ENCODE measurements at regions not wholly inside any gene's neighbourhood (a gene's known extent, or its start where the extent isn't known, plus 50 kb on each side); places are given as distances from the start of the nearest gene placed in this dataset.
"Not testable (repeated sequence)": the region's sequence is repeated elsewhere in the genome, so short reads cannot be mapped to it uniquely, and the experiment has no call there.

GRCh38 chr6:147949981-147950622, 392.5 kb upstream of the SASH1 start:
- Histone ChIP-seq H3K36me3 (ENCODE audit: insufficient read depth, low read length) (no peaks in the 10 kb centered on the region), H2AFZ (ENCODE audit: low read depth, low read length) (no peak overlapping the region), H3K9me3 (ENCODE audit: low read length) (peaks cover 2% of the 10 kb centered on the region), H3K4me3 (ENCODE audit: low read length) (no peak overlapping the region), H3K27me3 (ENCODE audit: insufficient read depth, low read length) (peaks cover 2% of the 10 kb centered on the region), H3K4me1 (ENCODE audit: insufficient read depth, low read length) (no peaks in the 10 kb centered on the region)

- no peaks in the 10 kb centered on the region for H3K36me3 ChIP-seq (ENCODE audit: insufficient read depth, low read length)
- H3K4me3 ChIP-seq (ENCODE audit: low read length) = no peak overlapping the region
- no peaks in the 10 kb centered on the region for H3K4me1 ChIP-seq (ENCODE audit: insufficient read depth, low read length)
- H2AFZ ChIP-seq (ENCODE audit: low read depth, low read length) = no peak overlapping the region
- H3K27me3 ChIP-seq (ENCODE audit: insufficient read depth, low read length) = peaks cover 2% of the 10 kb centered on the region
- H3K9me3 ChIP-seq (ENCODE audit: low read length) = peaks cover 1% of the 10 kb centered on the region
Observed at GRCh38 chr6:147950623-147950987, 392.0 kb upstream of the SASH1 start.

DNA sequence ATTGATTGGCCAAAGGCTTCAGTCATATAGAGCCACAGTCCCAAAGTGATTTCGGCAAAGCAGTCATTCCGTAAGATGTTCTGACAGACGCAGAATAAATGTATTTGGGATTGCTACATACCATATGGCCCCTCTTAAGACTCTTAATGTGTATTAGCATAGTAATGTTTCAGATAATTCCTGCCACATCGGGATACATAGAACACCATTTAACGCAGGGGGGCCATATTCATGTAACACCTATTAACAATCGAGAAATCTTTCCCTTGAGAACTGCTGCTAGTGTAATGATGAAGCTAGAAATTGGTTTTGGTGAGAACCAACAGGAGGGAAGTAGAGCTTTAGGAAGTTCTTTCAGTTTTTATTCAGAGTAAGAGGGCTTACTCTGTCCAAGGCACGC, 390.9 kb upstream of the SASH1 start:
- no peaks in the 10 kb centered on the region for H3K4me1 ChIP-seq (ENCODE audit: insufficient read depth, low read length)
- H3K27me3 ChIP-seq (ENCODE audit: insufficient read depth, low read length) = peaks cover 2% of the 10 kb centered on the region
- H3K9me3 ChIP-seq (ENCODE audit: low read length) = no peaks in the 10 kb centered on the region
- no peak overlapping the region for H2AFZ ChIP-seq (ENCODE audit: low read depth, low read length)
- H3K4me3 ChIP-seq (ENCODE audit: low read length) = no peak overlapping the region
- H3K36me3 ChIP-seq (ENCODE audit: insufficient read depth, low read length) = no peaks in the 10 kb centered on the region

- H2AFZ ChIP-seq (ENCODE audit: low read depth, low read length) = no peak overlapping the region
- no peak overlapping the region for H3K4me3 ChIP-seq (ENCODE audit: low read length)
- H3K36me3 ChIP-seq (ENCODE audit: insufficient read depth, low read length) = no peaks in the 10 kb centered on the region
- H3K27me3 ChIP-seq (ENCODE audit: insufficient read depth, low read length) = no peaks in the 10 kb centered on the region
- H3K4me1 ChIP-seq (ENCODE audit: insufficient read depth, low read length) = no peaks in the 10 kb centered on the region
- H3K9me3 ChIP-seq (ENCODE audit: low read length) = no peaks in the 10 kb centered on the region
Observed at GRCh38 chr6:147954938-147955337, 387.7 kb upstream of the SASH1 start.

GRCh38 chr6:147958683-147959082, 384.0 kb upstream of the SASH1 start:
- Histone ChIP-seq H3K36me3 (ENCODE audit: insufficient read depth, low read length) (no peaks in the 10 kb centered on the region), H3K4me3 (ENCODE audit: low read length) (no peak overlapping the region), H3K9me3 (ENCODE audit: low read length) (no peaks in the 10 kb centered on the region), H3K27me3 (ENCODE audit: insufficient read depth, low read length) (no peaks in the 10 kb centered on the region), H2AFZ (ENCODE audit: low read depth, low read length) (no peak overlapping the region), H3K4me1 (ENCODE audit: insufficient read depth, low read length) (no peaks in the 10 kb centered on the region)

GRCh38 chr6:147961481-147962141, 381.0 kb upstream of the SASH1 start:
- no peak overlapping the region for H3K4me3 ChIP-seq (ENCODE audit: low read length)
- no peaks in the 10 kb centered on the region for H3K9me3 ChIP-seq (ENCODE audit: low read length)
- no peak overlapping the region for H2AFZ ChIP-seq (ENCODE audit: low read depth, low read length)
- no peaks in the 10 kb centered on the region for H3K36me3 ChIP-seq (ENCODE audit: insufficient read depth, low read length)
- no peaks in the 10 kb centered on the region for H3K27me3 ChIP-seq (ENCODE audit: insufficient read depth, low read length)
- H3K4me1 ChIP-seq (ENCODE audit: insufficient read depth, low read length) = no peaks in the 10 kb centered on the region

GRCh38 chr6:147965448-147965847, 377.2 kb upstream of the SASH1 start:
- H3K27me3 ChIP-seq (ENCODE audit: insufficient read depth, low read length); H2AFZ ChIP-seq (ENCODE audit: low read depth, low read length); H3K36me3 ChIP-seq (ENCODE audit: insufficient read depth, low read length); H3K4me1 ChIP-seq (ENCODE audit: insufficient read depth, low read length); H3K9me3 ChIP-seq (ENCODE audit: low read length); H3K4me3 ChIP-seq (ENCODE audit: low read length): not testable (repeated sequence)

GRCh38 chr6:147970970-147971369, 371.7 kb upstream of the SASH1 start:
- Histone ChIP-seq H3K4me1 (ENCODE audit: insufficient read depth, low read length) (no peaks in the 10 kb centered on the region), H3K36me3 (ENCODE audit: insufficient read depth, low read length) (no peaks in the 10 kb centered on the region), H2AFZ (ENCODE audit: low read depth, low read length) (no peak overlapping the region), H3K9me3 (ENCODE audit: low read length) (no peaks in the 10 kb centered on the region), H3K4me3 (ENCODE audit: low read length) (no peak overlapping the region), H3K27me3 (ENCODE audit: insufficient read depth, low read length) (no peaks in the 10 kb centered on the region)

DNA sequence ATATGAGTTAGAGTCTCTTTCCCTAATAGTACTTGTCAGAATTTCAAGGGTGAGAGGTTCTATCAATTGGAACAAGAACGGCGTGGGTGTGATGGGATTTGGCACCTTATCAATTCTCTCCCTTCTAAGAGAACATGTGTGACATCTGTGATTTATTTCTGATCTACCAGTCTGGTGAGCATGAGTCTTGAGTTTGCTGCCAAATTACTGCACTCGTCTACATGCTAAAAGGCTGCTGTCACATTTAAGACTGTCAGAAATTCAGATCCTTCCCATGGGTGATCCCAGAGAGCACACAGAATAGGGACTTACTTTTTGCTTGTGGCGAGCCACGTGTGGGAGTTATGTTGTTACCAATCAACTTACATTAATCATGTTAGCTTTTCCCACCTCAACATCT, 370.2 kb upstream of the SASH1 start:
- H3K9me3 ChIP-seq (ENCODE audit: low read length) = no peaks in the 10 kb centered on the region
- no peaks in the 10 kb centered on the region for H3K4me1 ChIP-seq (ENCODE audit: insufficient read depth, low read length)
- no peak overlapping the region for H2AFZ ChIP-seq (ENCODE audit: low read depth, low read length)

GRCh38 chr6:147973806-147974205, 368.8 kb upstream of the SASH1 start:
- H3K4me1 ChIP-seq (ENCODE audit: insufficient read depth, low read length) = no peaks in the 10 kb centered on the region
- H3K36me3 ChIP-seq (ENCODE audit: insufficient read depth, low read length) = no peaks in the 10 kb centered on the region
- no peak overlapping the region for H3K4me3 ChIP-seq (ENCODE audit: low read length)
- no peak overlapping the region for H2AFZ ChIP-seq (ENCODE audit: low read depth, low read length)
- H3K9me3 ChIP-seq (ENCODE audit: low read length) = no peaks in the 10 kb centered on the region
- no peaks in the 10 kb centered on the region for H3K27me3 ChIP-seq (ENCODE audit: insufficient read depth, low read length)

More for the DNA sequence above, 370.2 kb upstream of the SASH1 start:
- Histone ChIP-seq H3K4me3 (ENCODE audit: low read length) (no peak overlapping the region), H3K36me3 (ENCODE audit: insufficient read depth, low read length) (no peaks in the 10 kb centered on the region), H3K27me3 (ENCODE audit: insufficient read depth, low read length) (no peaks in the 10 kb centered on the region)

DNA sequence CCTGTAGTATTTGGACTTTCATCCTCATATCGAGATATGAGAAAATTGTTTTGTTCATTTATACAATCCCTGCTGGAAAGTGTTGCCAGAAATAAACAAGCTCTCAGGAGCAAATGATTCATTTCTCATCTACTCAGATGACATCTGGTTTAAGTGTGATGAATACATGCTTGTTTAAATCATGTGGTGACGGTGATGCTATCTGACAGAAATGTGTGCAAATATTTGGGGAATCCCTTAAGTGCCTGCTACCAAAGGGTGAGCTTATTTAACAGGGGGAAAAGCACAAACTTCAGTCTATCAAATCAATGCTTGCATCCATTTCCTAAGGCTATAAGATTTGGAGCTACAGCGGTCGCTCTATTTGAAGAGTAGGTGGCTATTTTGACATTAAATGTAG, 368.3 kb upstream of the SASH1 start:
- H3K27me3 ChIP-seq (ENCODE audit: insufficient read depth, low read length) = no peaks in the 10 kb centered on the region
- H2AFZ ChIP-seq (ENCODE audit: low read depth, low read length) = no peak overlapping the region
- no peaks in the 10 kb centered on the region for H3K4me1 ChIP-seq (ENCODE audit: insufficient read depth, low read length)
- no peak overlapping the region for H3K4me3 ChIP-seq (ENCODE audit: low read length)
- no peaks in the 10 kb centered on the region for H3K9me3 ChIP-seq (ENCODE audit: low read length)
- H3K36me3 ChIP-seq (ENCODE audit: insufficient read depth, low read length) = no peaks in the 10 kb centered on the region

DNA sequence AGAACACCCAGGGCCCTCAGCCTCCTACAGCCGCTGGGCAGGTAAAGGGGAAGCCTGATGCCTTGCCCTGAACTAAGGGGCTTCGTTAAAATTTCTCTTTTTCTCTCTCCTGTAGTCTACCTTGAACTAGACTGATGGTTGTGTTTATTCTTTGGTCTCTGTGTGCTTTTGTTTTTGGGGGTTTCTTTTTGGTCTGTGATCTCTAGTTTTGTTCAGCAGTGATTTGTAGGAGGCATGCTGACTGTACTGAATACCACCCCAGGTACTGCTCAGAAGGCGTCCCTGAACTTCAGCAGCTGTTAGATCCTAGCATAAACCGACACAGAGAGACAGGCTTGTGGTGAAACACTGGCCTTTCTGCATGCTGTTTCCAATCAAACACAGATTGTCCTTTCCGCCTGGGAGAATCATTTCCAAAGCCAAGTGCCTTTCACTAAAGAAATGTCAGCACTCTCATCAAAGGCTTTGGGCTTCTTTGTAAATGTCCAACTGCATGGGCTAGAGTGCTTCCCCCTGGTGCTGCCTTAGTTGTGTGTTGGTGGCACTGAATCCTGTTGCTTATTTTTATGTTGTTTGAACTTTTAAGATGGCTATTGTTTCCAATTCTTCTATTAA, 364.7 kb upstream of the SASH1 start:
- no peaks in the 10 kb centered on the region for H3K36me3 ChIP-seq (ENCODE audit: insufficient read depth, low read length)
- H3K27me3 ChIP-seq (ENCODE audit: insufficient read depth, low read length) = no peaks in the 10 kb centered on the region
- H3K9me3 ChIP-seq (ENCODE audit: low read length) = no peaks in the 10 kb centered on the region
- H3K4me3 ChIP-seq (ENCODE audit: low read length) = no peak overlapping the region
- H3K4me1 ChIP-seq (ENCODE audit: insufficient read depth, low read length) = no peaks in the 10 kb centered on the region
- H2AFZ ChIP-seq (ENCODE audit: low read depth, low read length) = no peak overlapping the region

DNA sequence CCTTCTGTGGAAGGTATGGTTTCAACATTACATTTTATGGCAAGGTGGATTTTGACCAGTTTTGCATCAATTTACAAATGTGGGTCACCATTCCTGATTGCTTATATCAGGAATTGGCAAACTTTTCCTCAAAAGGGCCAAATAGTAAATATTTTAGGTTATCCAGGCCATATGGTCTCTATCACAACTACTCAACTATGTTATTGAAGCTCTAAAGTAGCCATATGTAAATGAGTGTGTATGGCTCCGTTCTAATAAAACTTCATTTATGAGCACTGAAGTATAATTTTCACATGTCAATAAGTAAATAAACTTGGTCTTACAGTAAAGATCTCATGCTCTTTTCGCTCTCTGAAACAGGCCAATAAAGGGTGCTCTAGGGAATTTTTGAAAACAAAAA, 362.7 kb upstream of the SASH1 start:
- H2AFZ ChIP-seq (ENCODE audit: low read depth, low read length) = no peak overlapping the region
- H3K36me3 ChIP-seq (ENCODE audit: insufficient read depth, low read length) = no peaks in the 10 kb centered on the region
- no peak overlapping the region for H3K4me3 ChIP-seq (ENCODE audit: low read length)
- H3K27me3 ChIP-seq (ENCODE audit: insufficient read depth, low read length) = no peaks in the 10 kb centered on the region
- no peaks in the 10 kb centered on the region for H3K9me3 ChIP-seq (ENCODE audit: low read length)
- peaks cover 14% of the 10 kb centered on the region for H3K4me1 ChIP-seq (ENCODE audit: insufficient read depth, low read length)
